Esophagus muscularis mucosa (tissue), 4 donors: ENCODE measurements at regions not wholly inside any gene's neighbourhood (a gene's known extent, or its start where the extent isn't known, plus 50 kb on each side); places are given as distances from the start of the nearest gene placed in this dataset.

Source experiments
- CTCF ChIP-seq, 3 experiments: fragments of 200-600 bp in 2 of 3; fragments of 450-650 bp in 1 of 3; sonication (generic) in 2 of 3; IDR thresholded peaks; one replicate each; pipeline ENCODE4 v1.5.1; 2017 to 2019; ENCODE audit warnings: antibody characterized with exemption in 3 of 3, mild to moderate bottlenecking in 2 of 3, moderate library complexity in 1 of 3
- EP300 ChIP-seq: sonication (generic); formaldehyde crosslinking; IDR thresholded peaks from one replicate; pipeline ENCODE4 v1.6.1; 2017; ENCODE audit warnings: antibody characterized with exemption
- POLR2A ChIP-seq: fragments of 450-650 bp; IDR thresholded peaks from one replicate; pipeline ENCODE4 v1.6.1; 2017; ENCODE audit warnings: antibody characterized with exemption, moderate library complexity, mild to moderate bottlenecking, low read depth
- POLR2AphosphoS5 ChIP-seq, 2 donors: sonication (generic); formaldehyde crosslinking; IDR thresholded peaks; one replicate each; pipeline ENCODE4 v1.6.1; 2017; ENCODE audit warnings: antibody characterized with exemption in 2 of 2

GRCh38 chr3:43994657-43995546, 246.8 kb upstream of the TOPAZ1 start:
- TF ChIP-seq CTCF (IDR thresholded peaks at IDR 0.05): no peak
- no peak for TF ChIP-seq POLR2A
- TF ChIP-seq POLR2AphosphoS5 (IDR thresholded peaks at IDR 0.05): no peak
- no peak for TF ChIP-seq EP300
